Fibroblast of peridontal ligament (primary cell): ENCODE measurements at regions not wholly inside any gene's neighbourhood (a gene's known extent, or its start where the extent isn't known, plus 50 kb on each side); places are given as distances from the start of the nearest gene placed in this dataset.
A peak's percentile ranks its signal among the peaks of the same experiment; 100 is the strongest.
"Not testable (repeated sequence)": the region's sequence is repeated elsewhere in the genome, so short reads cannot be mapped to it uniquely, and the experiment has no call there.

Source experiments
- DNase-seq: peaks from one replicate; pipeline ENCODE4 v3.0.0-alpha.2; 2010; ENCODE audit errors: extremely low read depth

GRCh38 chr13:105871326-105871725 lies 664.1 kb downstream of the EFNB2 start:
- no peak for DNase-seq

GRCh38 chr13:105863300-105863920 lies 672.1 kb downstream of the EFNB2 start:
- DNase-seq: no peak

GRCh38 chr13:105848494-105848893 lies 687.0 kb downstream of the EFNB2 start:
- no peak for DNase-seq

- DNase-seq: no peak
These were observed 687.8 kb downstream of the EFNB2 start for GRCh38 chr13:105847527-105848291.

- no peak for DNase-seq
These were observed 688.5 kb downstream of the EFNB2 start for GRCh38 chr13:105846923-105847322.

- DNase-seq: no peak
These were observed 694.2 kb downstream of the EFNB2 start for GRCh38 chr13:105841286-105841685.

GRCh38 chr13:105838231-105838630 lies 697.2 kb downstream of the EFNB2 start:
- DNase-seq: no peak

- not testable (repeated sequence) for DNase-seq
These were observed 698.2 kb downstream of the EFNB2 start for GRCh38 chr13:105837295-105837694.

GRCh38 chr13:105830821-105831220 lies 704.6 kb downstream of the EFNB2 start:
- no peak for DNase-seq

GRCh38 chr13:105827111-105827809 lies 708.2 kb downstream of the EFNB2 start:
- no peak for DNase-seq

GRCh38 chr13:105825071-105825470 lies 710.4 kb downstream of the EFNB2 start:
- no peak for DNase-seq

GRCh38 chr13:105821337-105821736 lies 714.1 kb downstream of the EFNB2 start:
- DNase-seq: no peak

- DNase-seq: no peak
These were observed 715.0 kb downstream of the EFNB2 start for GRCh38 chr13:105820415-105820814.

GRCh38 chr13:105817498-105817897 lies 718.0 kb downstream of the EFNB2 start:
- DNase-seq: no peak

- DNase-seq: no peak
These were observed 718.5 kb downstream of the EFNB2 start for GRCh38 chr13:105816994-105817393.

- DNase-seq: no peak
These were observed 720.6 kb downstream of the EFNB2 start for GRCh38 chr13:105814902-105815250.

- DNase-seq: no peak
These were observed 721.1 kb downstream of the EFNB2 start for GRCh38 chr13:105814219-105814901.

- no peak for DNase-seq
These were observed 728.9 kb downstream of the EFNB2 start for GRCh38 chr13:105806628-105806920.

GRCh38 chr13:105805892-105806627 lies 729.4 kb downstream of the EFNB2 start:
- no peak for DNase-seq

GRCh38 chr13:105804561-105805190 lies 730.8 kb downstream of the EFNB2 start:
- peak; percentile 64 for DNase-seq

- no peak for DNase-seq
These were observed 736.3 kb downstream of the EFNB2 start for GRCh38 chr13:105799155-105799554.
